ENCODE measurements at regions not wholly inside any gene's neighbourhood (a gene's known extent, or its start where the extent isn't known, plus 50 kb on each side); places are given as distances from the start of the nearest gene placed in this dataset.

- TF ChIP-seq, protein P1, sequence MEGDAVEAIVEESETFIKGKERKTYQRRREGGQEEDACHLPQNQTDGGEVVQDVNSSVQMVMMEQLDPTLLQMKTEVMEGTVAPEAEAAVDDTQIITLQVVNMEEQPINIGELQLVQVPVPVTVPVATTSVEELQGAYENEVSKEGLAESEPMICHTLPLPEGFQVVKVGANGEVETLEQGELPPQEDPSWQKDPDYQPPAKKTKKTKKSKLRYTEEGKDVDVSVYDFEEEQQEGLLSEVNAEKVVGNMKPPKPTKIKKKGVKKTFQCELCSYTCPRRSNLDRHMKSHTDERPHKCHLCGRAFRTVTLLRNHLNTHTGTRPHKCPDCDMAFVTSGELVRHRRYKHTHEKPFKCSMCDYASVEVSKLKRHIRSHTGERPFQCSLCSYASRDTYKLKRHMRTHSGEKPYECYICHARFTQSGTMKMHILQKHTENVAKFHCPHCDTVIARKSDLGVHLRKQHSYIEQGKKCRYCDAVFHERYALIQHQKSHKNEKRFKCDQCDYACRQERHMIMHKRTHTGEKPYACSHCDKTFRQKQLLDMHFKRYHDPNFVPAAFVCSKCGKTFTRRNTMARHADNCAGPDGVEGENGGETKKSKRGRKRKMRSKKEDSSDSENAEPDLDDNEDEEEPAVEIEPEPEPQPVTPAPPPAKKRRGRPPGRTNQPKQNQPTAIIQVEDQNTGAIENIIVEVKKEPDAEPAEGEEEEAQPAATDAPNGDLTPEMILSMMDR (IDR thresholded peaks at IDR 0.05) = no peak
- TF ChIP-seq POLR2AphosphoS5 (IDR thresholded peaks at IDR 0.05) (no peak), POLR2A (IDR thresholded peaks at IDR 0.05) (no peak)
Observed at GRCh38 chr1:219083631-219084030, 90.0 kb upstream of the LYPLAL1 start.
